HUDEP-2 (cell line): ENCODE measurements at regions not wholly inside any gene's neighbourhood (a gene's known extent, or its start where the extent isn't known, plus 50 kb on each side); places are given as distances from the start of the nearest gene placed in this dataset.

ENCODE experiments used
- DNase-seq, 76 experiments: peaks; one replicate each; lab custom pipeline; 2025; ENCODE audit not compliant: unreplicated experiment in 76 of 76; lab: John Stamatoyannopoulos, UW

- DNase-seq = no peak
Measured at GRCh38 chr15:94059013-94059587, 172.3 kb upstream of the MCTP2 start.

- no peak for DNase-seq
Measured at GRCh38 chr15:94057305-94057704, 174.1 kb upstream of the MCTP2 start.

- no peak for DNase-seq
Measured at GRCh38 chr15:94056314-94056713, 175.0 kb upstream of the MCTP2 start.

- DNase-seq = no peak
Measured at GRCh38 chr15:94053626-94054025, 177.7 kb upstream of the MCTP2 start.

- DNase-seq = no peak
Measured at GRCh38 chr15:94052711-94053110, 178.7 kb upstream of the MCTP2 start.

GRCh38 chr15:94047566-94047965 lies 183.8 kb upstream of the MCTP2 start:
- DNase-seq = no peak

GRCh38 chr15:94042180-94042928 lies 189.0 kb upstream of the MCTP2 start:
- DNase-seq = no peak

GRCh38 chr15:94041746-94042145 lies 189.6 kb upstream of the MCTP2 start:
- DNase-seq = no peak

- DNase-seq = no peak
Measured at GRCh38 chr15:94040541-94041248, 190.7 kb upstream of the MCTP2 start.

GRCh38 chr15:94036156-94036555 lies 195.2 kb upstream of the MCTP2 start:
- no peak for DNase-seq

GRCh38 chr15:94033683-94034020 lies 197.7 kb upstream of the MCTP2 start:
- no peak for DNase-seq

- DNase-seq = no peak
Measured at GRCh38 chr15:94033014-94033682, 198.2 kb upstream of the MCTP2 start.

GRCh38 chr15:94032571-94032970 lies 198.8 kb upstream of the MCTP2 start:
- no peak for DNase-seq

- no peak for DNase-seq
Measured at GRCh38 chr15:94031072-94031471, 200.3 kb upstream of the MCTP2 start.

GRCh38 chr15:94029495-94029894 lies 201.9 kb upstream of the MCTP2 start:
- DNase-seq = no peak

- DNase-seq = no peak
Measured at GRCh38 chr15:94028809-94029208, 202.6 kb upstream of the MCTP2 start.

- no peak for DNase-seq
Measured at GRCh38 chr15:94028121-94028520, 203.2 kb upstream of the MCTP2 start.

- no peak for DNase-seq
Measured at GRCh38 chr15:94027581-94027980, 203.8 kb upstream of the MCTP2 start.

GRCh38 chr15:94026458-94027304 lies 204.7 kb upstream of the MCTP2 start:
- DNase-seq = no peak

GRCh38 chr15:94023531-94023930 lies 207.8 kb upstream of the MCTP2 start:
- no peak for DNase-seq
